Small intestine (tissue), 7 donors: ENCODE measurements at regions not wholly inside any gene's neighbourhood (a gene's known extent, or its start where the extent isn't known, plus 50 kb on each side); places are given as distances from the start of the nearest gene placed in this dataset.
"Not testable (repeated sequence)": the region's sequence is repeated elsewhere in the genome, so short reads cannot be mapped to it uniquely, and the experiment has no call there.

Experiments
- DNase-seq, 2 donors: peaks; one replicate each; pipeline versions ENCODE4 v3.0.0 to v3.0.0-alpha.2; 2013
- FAIRE-seq: peaks from 2 replicates; lab custom pipeline; 2012; peaks lifted over from hg19 to GRCh38; lab: Jason Lieb, UNC
- H3K27ac ChIP-seq, 3 donors: one replicate each; pipeline ENCODE4 v1.5.1; 2013; ENCODE audit warnings: low read length in 2 of 3, mild to moderate bottlenecking in 2 of 3, control low read depth in 1 of 3, inconsistent platforms in 1 of 3, low read depth in 1 of 3, moderate library complexity in 1 of 3
- H3K27me3 ChIP-seq, 3 donors: one replicate each; pipeline ENCODE4 v1.6.1; 2013; ENCODE audit warnings: low read length in 3 of 3, inconsistent platforms in 1 of 3; ENCODE audit not compliant: control insufficient read depth in 3 of 3, insufficient read depth in 3 of 3
- H3K36me3 ChIP-seq, 3 donors: one replicate each; pipeline ENCODE4 v1.6.1; 2013; ENCODE audit warnings: low read length in 3 of 3, inconsistent platforms in 1 of 3, low read depth in 1 of 3, mild to moderate bottlenecking in 1 of 3, moderate library complexity in 1 of 3; ENCODE audit not compliant: control insufficient read depth in 3 of 3, insufficient read depth in 2 of 3
- H3K4me1 ChIP-seq, 3 donors: one replicate each; pipeline ENCODE4 v1.6.1; 2013; ENCODE audit warnings: low read length in 2 of 3, inconsistent platforms in 1 of 3, low read depth in 1 of 3, mild to moderate bottlenecking in 1 of 3, moderate library complexity in 1 of 3; ENCODE audit not compliant: control insufficient read depth in 3 of 3, insufficient read depth in 2 of 3
- H3K4me3 ChIP-seq, 3 donors: one replicate each; pipeline ENCODE4 v1.5.1; 2013; ENCODE audit warnings: low read length in 3 of 3, control low read depth in 1 of 3, inconsistent platforms in 1 of 3, low read depth in 1 of 3, mild to moderate bottlenecking in 1 of 3, moderate library complexity in 1 of 3
- H3K9me3 ChIP-seq, 2 donors: one replicate each; pipeline ENCODE4 v1.6.1; 2013; ENCODE audit warnings: low read depth in 1 of 2, low read length in 1 of 2; ENCODE audit not compliant: control insufficient read depth in 2 of 2, insufficient read depth in 1 of 2
- WGBS, 3 donors: extraction: QIAGEN DNeasy Blood & Tissue Kit; methylation state at CpG; one replicate each; pipeline ENCODE4 v1.1.7; 2013; 5-methylcytosine and 5-hydroxymethylcytosine counted together
- donor health status: healthy with polysubstance abuse.
- donor health status: control.
- donor health status: control.
- donor health status: Bipolar disorder and iron deficiency.
- donor health status: healthy.

GRCh38 chr22:18731075-18731666, 119.5 kb upstream of the RIMBP3 start:
- FAIRE-seq (no peak), DNase-seq (no peak)
- no peaks in the 10 kb centered on the region for H3K27me3 ChIP-seq
- H3K4me3 ChIP-seq: no peak overlapping the region
- no peaks in the 10 kb centered on the region for H3K4me1 ChIP-seq
- H3K9me3 ChIP-seq: peaks cover 0 to 2% of the 10 kb centered on the region in 2 donors
- no peak overlapping the region for H3K27ac ChIP-seq
- H3K36me3 ChIP-seq: no peaks in the 10 kb centered on the region

GRCh38 chr22:18730410-18730809, 118.7 kb upstream of the RIMBP3 start:
- not testable (repeated sequence) for H3K4me1 ChIP-seq, H3K27ac ChIP-seq, H3K9me3 ChIP-seq, H3K36me3 ChIP-seq, H3K4me3 ChIP-seq, H3K27me3 ChIP-seq
- DNase-seq (peak; percentile 76 to 87), FAIRE-seq (peak; percentile 100)
- 84 to 90% (median 89%) methylated on average over 3 of the region's 3 CpGs for WGBS, 3 donors
